ENCODE measurements at regions not wholly inside any gene's neighbourhood (a gene's known extent, or its start where the extent isn't known, plus 50 kb on each side); places are given as distances from the start of the nearest gene placed in this dataset.
"Not testable (repeated sequence)": the region's sequence is repeated elsewhere in the genome, so short reads cannot be mapped to it uniquely, and the experiment has no call there.

GRCh38 chr12:91454179-91454578 lies 271.6 kb upstream of the DCN start:
- no peak for DNase-seq (ENCODE audit: low read depth)
- no peak for TF ChIP-seq CTCF (conservative IDR thresholded peaks at IDR 0.05; ENCODE audit: low read length)

GRCh38 chr12:91452464-91452863 lies 269.8 kb upstream of the DCN start:
- not testable (repeated sequence) for H3K4me3 ChIP-seq (ENCODE audit: low read length); DNase-seq (ENCODE audit: low read depth)

More at GRCh38 chr12:91454179-91454578, 271.6 kb upstream of the DCN start:
- no peak overlapping the region for H3K4me3 ChIP-seq (ENCODE audit: low read length)

GRCh38 chr12:91441993-91442952 lies 259.7 kb upstream of the DCN start:
- H3K4me3 ChIP-seq (ENCODE audit: low read length): no peak overlapping the region
- no peak for DNase-seq (ENCODE audit: low read depth)
- no peak for TF ChIP-seq CTCF (conservative IDR thresholded peaks at IDR 0.05; ENCODE audit: low read length)

- no peak overlapping the region for H3K4me3 ChIP-seq (ENCODE audit: low read length)
- no peak for DNase-seq (ENCODE audit: low read depth)
- no peak for TF ChIP-seq CTCF (conservative IDR thresholded peaks at IDR 0.05; ENCODE audit: low read length)
These were observed 258.6 kb upstream of the DCN start for GRCh38 chr12:91441246-91441645.

- no peak for TF ChIP-seq CTCF (conservative IDR thresholded peaks at IDR 0.05; ENCODE audit: low read length)
- no peak for DNase-seq (ENCODE audit: low read depth)
- H3K4me3 ChIP-seq (ENCODE audit: low read length): no peak overlapping the region
These were observed 251.5 kb upstream of the DCN start for GRCh38 chr12:91434081-91434480.

- no peak for DNase-seq (ENCODE audit: low read depth)
- TF ChIP-seq CTCF (conservative IDR thresholded peaks at IDR 0.05; ENCODE audit: low read length): no peak
- H3K4me3 ChIP-seq (ENCODE audit: low read length): no peak overlapping the region
These were observed 250.1 kb upstream of the DCN start for GRCh38 chr12:91432755-91433154.

GRCh38 chr12:91432089-91432488 lies 249.5 kb upstream of the DCN start:
- no peak; the same call in 1 of the 2 replicates for TF ChIP-seq CTCF (conservative IDR thresholded peaks at IDR 0.05; ENCODE audit: low read length)
- H3K4me3 ChIP-seq (ENCODE audit: low read length): no peak overlapping the region
- DNase-seq (ENCODE audit: low read depth): no peak

All from AG10803 (cell line).